ENCODE measurements at regions not wholly inside any gene's neighbourhood (a gene's known extent, or its start where the extent isn't known, plus 50 kb on each side); places are given as distances from the start of the nearest gene placed in this dataset.

DNA sequence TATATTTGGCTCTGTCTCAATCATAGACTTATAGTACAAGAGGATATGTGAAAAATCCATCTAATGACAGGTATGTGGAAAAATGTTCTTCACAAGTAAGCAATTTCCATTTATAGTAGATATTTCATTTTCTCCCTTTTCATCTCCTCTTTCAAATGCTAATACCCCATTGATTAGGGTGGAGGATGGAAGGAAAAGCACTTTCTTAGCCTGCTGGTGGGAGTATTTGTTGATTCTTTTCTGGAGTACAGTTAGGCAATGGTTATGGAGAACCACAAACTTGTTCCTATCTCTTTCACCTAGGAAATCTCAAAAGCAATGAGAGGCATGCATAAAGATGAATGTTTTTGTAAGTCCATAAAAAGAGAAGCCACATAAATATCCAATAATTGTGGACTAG, 108.0 kb upstream of the CREB5 start:
- no peak for TF ChIP-seq CTCF (IDR thresholded peaks at IDR 0.05; ENCODE audit: borderline replicate concordance, extremely low read depth, low read length, poor library complexity, severe bottlenecking)
- TF ChIP-seq EZH2 (IDR thresholded peaks at IDR 0.05; ENCODE audit: borderline replicate concordance, low read depth, low read length, severe bottlenecking) = no peak

Measured in DND-41 (cell line).